Lower leg skin (tissue), 3 donors: ENCODE measurements at regions not wholly inside any gene's neighbourhood (a gene's known extent, or its start where the extent isn't known, plus 50 kb on each side); places are given as distances from the start of the nearest gene placed in this dataset.

Experiments used
- CTCF ChIP-seq, 3 donors: fragments of 450-650 bp; IDR thresholded peaks; one replicate each; pipeline ENCODE4 v1.5.1; 2016; ENCODE audit warnings: antibody characterized with exemption in 3 of 3, mild to moderate bottlenecking in 3 of 3, moderate library complexity in 2 of 3
- POLR2A ChIP-seq, 2 donors: fragments of 450-650 bp; IDR thresholded peaks; one replicate each; pipeline ENCODE4 v1.6.1; 2016 to 2017; ENCODE audit warnings: antibody characterized with exemption in 2 of 2, mild to moderate bottlenecking in 1 of 2, moderate library complexity in 1 of 2

GRCh38 chr6:56327946-56328727 is 80.8 kb upstream of the COL21A1 start:
- no peak for TF ChIP-seq CTCF (IDR thresholded peaks at IDR 0.05)
- TF ChIP-seq POLR2A (IDR thresholded peaks at IDR 0.05), result no peak
